Ovary (tissue), 3 donors: ENCODE measurements at regions not wholly inside any gene's neighbourhood (a gene's known extent, or its start where the extent isn't known, plus 50 kb on each side); places are given as distances from the start of the nearest gene placed in this dataset.

Experiments used
- EP300 ChIP-seq: sonication (generic); formaldehyde crosslinking; IDR thresholded peaks from one replicate; pipeline ENCODE4 v1.6.1; 2017; ENCODE audit warnings: antibody characterized with exemption
- TF ChIP-seq, protein P1 (sequence below), 3 donors: fragments of 450-650 bp in 2 of 3; fragments of 200-600 bp in 1 of 3; IDR thresholded peaks; one replicate each; pipeline versions ENCODE4 v1.5.1 to v1.8.0; 2016 to 2022; ENCODE audit warnings: antibody characterized with exemption in 3 of 3, mild to moderate bottlenecking in 1 of 3
- donor health status: DM: no; HTN: no; CAD: no.

DNA sequence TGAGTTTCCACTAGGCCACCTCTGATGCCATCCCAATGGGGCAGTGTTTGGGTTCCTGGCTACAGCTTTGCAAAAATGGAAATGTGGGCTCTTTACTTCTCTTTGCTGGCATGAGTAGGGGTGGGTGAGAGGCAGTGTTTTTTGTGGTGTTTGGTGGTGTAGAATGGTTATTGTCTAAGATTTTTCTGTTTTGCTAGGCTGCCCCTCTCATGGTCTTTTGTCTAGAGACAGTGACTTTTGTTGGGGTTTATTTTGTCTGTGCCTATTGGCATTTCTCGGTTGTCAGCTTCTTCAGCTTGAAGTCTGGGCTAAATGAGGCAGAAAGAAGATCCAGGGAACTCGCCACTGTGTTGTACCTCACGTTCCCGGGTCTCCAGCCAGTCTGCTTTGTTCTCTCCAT lies 112.1 kb downstream of the CENPF start:
- TF ChIP-seq, protein P1, sequence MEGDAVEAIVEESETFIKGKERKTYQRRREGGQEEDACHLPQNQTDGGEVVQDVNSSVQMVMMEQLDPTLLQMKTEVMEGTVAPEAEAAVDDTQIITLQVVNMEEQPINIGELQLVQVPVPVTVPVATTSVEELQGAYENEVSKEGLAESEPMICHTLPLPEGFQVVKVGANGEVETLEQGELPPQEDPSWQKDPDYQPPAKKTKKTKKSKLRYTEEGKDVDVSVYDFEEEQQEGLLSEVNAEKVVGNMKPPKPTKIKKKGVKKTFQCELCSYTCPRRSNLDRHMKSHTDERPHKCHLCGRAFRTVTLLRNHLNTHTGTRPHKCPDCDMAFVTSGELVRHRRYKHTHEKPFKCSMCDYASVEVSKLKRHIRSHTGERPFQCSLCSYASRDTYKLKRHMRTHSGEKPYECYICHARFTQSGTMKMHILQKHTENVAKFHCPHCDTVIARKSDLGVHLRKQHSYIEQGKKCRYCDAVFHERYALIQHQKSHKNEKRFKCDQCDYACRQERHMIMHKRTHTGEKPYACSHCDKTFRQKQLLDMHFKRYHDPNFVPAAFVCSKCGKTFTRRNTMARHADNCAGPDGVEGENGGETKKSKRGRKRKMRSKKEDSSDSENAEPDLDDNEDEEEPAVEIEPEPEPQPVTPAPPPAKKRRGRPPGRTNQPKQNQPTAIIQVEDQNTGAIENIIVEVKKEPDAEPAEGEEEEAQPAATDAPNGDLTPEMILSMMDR (IDR thresholded peaks at IDR 0.05) = no peak
- no peak for TF ChIP-seq EP300
